Testis (tissue), 2 donors: ENCODE measurements at regions not wholly inside any gene's neighbourhood (a gene's known extent, or its start where the extent isn't known, plus 50 kb on each side); places are given as distances from the start of the nearest gene placed in this dataset.

Experiments
- POLR2A ChIP-seq: fragments of 450-650 bp; IDR thresholded peaks from one replicate; pipeline ENCODE4 v1.6.1; 2017; ENCODE audit warnings: antibody characterized with exemption, mild to moderate bottlenecking, moderate library complexity
- TF ChIP-seq, protein P1 (sequence below), 3 experiments: fragments of 450-650 bp in 2 of 3; fragments of 200-600 bp in 1 of 3; sonication (generic) in 1 of 3; IDR thresholded peaks; one replicate each; pipeline ENCODE4 v1.5.1; 2016 to 2019; ENCODE audit warnings: antibody characterized with exemption in 3 of 3, mild to moderate bottlenecking in 2 of 3, moderate library complexity in 1 of 3

DNA sequence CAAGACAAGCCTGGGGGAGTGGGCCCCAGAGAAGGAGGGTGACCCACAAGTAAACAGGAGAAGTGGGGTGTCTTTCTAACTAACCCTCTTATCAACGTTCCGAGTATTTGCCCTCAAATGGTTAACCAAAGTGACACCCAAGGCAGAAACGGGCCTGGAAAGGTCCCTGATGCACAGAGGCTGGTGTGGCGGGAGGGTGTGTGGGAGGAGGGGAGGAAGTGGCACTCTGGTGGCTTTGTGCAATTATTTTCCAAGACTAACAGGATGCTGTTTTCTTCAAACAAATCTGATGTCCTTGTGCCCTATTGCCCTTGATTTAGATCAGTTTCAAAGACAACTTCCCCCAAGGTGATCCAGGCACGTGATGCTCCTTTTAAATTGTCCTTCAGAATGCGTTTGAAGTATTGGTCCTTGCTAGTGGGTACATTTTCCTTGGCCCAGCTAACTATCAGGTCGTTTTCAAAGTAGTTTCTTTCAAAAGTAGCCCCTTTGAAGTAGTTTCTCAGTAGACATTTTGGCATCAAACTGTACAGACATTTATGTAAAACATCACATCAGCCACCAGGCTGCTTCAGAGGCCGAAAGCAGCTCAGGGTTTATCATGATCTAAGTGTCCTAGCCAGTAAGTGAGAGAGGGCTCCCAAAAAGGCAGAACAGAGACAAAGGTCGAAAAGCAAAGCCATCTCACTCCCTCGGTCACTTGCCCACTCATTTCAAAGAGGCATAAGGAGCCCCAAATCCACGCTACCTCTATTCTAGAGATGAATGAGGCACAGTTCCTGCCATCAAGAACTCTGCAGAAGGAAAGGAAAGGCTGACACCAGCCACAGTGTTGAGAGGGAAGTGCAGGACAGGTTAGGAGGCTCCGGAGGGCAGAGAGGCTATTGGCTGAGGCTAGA lies 371.1 kb upstream of the ID2 start:
- TF ChIP-seq POLR2A: no peak
- TF ChIP-seq, protein P1, sequence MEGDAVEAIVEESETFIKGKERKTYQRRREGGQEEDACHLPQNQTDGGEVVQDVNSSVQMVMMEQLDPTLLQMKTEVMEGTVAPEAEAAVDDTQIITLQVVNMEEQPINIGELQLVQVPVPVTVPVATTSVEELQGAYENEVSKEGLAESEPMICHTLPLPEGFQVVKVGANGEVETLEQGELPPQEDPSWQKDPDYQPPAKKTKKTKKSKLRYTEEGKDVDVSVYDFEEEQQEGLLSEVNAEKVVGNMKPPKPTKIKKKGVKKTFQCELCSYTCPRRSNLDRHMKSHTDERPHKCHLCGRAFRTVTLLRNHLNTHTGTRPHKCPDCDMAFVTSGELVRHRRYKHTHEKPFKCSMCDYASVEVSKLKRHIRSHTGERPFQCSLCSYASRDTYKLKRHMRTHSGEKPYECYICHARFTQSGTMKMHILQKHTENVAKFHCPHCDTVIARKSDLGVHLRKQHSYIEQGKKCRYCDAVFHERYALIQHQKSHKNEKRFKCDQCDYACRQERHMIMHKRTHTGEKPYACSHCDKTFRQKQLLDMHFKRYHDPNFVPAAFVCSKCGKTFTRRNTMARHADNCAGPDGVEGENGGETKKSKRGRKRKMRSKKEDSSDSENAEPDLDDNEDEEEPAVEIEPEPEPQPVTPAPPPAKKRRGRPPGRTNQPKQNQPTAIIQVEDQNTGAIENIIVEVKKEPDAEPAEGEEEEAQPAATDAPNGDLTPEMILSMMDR (IDR thresholded peaks at IDR 0.05): no peak
